CD14-positive monocyte (primary cell): ENCODE measurements at regions not wholly inside any gene's neighbourhood (a gene's known extent, or its start where the extent isn't known, plus 50 kb on each side); places are given as distances from the start of the nearest gene placed in this dataset.

Experiments
- DNase-seq, 3 donors: peaks; one replicate each; pipeline ENCODE4 v3.0.0-alpha.2; 2011 to 2022
- H2AFZ ChIP-seq: 2 replicates; pipeline ENCODE4 v1.6.0; 2012; ENCODE audit warnings: mild to moderate bottlenecking, low read depth, low read length, inconsistent platforms; ENCODE audit not compliant: insufficient read depth, poor library complexity, severe bottlenecking
- H3K27ac ChIP-seq, 2 donors: 1 replicate in 1 of 2; 2 replicates in 1 of 2; pipeline ENCODE4 v1.5.1; 2012 to 2013; ENCODE audit warnings: low read length in 2 of 2, control low read depth in 1 of 2, inconsistent platforms in 1 of 2, low read depth in 1 of 2, mild to moderate bottlenecking in 1 of 2
- H3K27me3 ChIP-seq, 2 donors: one replicate each; pipeline versions ENCODE4 v1.6.0 to v1.6.1; 2011 to 2013; ENCODE audit warnings: low read length in 2 of 2; ENCODE audit not compliant: control insufficient read depth in 2 of 2, insufficient read depth in 2 of 2
- H3K36me3 ChIP-seq, 2 donors: replicated peaks in 1 of 2; 1 replicate in 1 of 2; 2 replicates in 1 of 2; pipeline versions ENCODE4 v1.5.1 to v1.6.1; 2012 to 2013; ENCODE audit warnings: low read length in 2 of 2, control low read depth in 1 of 2, inconsistent platforms in 1 of 2, mild to moderate bottlenecking in 1 of 2; ENCODE audit not compliant: insufficient read depth in 2 of 2, control insufficient read depth in 1 of 2
- H3K4me1 ChIP-seq, 2 donors: 1 replicate in 1 of 2; 2 replicates in 1 of 2; pipeline versions ENCODE4 v1.5.1 to v1.6.1; 2012 to 2013; ENCODE audit warnings: low read length in 2 of 2, control low read depth in 1 of 2, inconsistent platforms in 1 of 2, mild to moderate bottlenecking in 1 of 2, moderate library complexity in 1 of 2; ENCODE audit not compliant: insufficient read depth in 2 of 2, control insufficient read depth in 1 of 2
- H3K4me2 ChIP-seq: replicated peaks from 2 replicates; pipeline ENCODE3; 2012; ENCODE audit warnings: low read length, moderate library complexity, mild to moderate bottlenecking; ENCODE audit not compliant: poor library complexity, severe bottlenecking; ENCODE audit errors: extremely low read depth
- H3K4me3 ChIP-seq, 3 experiments: fragments of 200-600 bp in 1 of 3; sonication (generic) in 1 of 3; replicated peaks in 1 of 3; 1 replicate in 2 of 3; 2 replicates in 1 of 3; pipeline ENCODE4 v1.5.1; 2011 to 2013; ENCODE audit warnings: low read length in 3 of 3, mild to moderate bottlenecking in 3 of 3, control low read depth in 2 of 3, low read depth in 2 of 3, inconsistent platforms in 1 of 3, moderate library complexity in 1 of 3
- H3K79me2 ChIP-seq: 2 replicates; pipeline ENCODE4 v1.6.0; 2012; ENCODE audit warnings: mild to moderate bottlenecking, control low read depth, inconsistent platforms, low read length, moderate library complexity; ENCODE audit not compliant: insufficient read depth
- H3K9ac ChIP-seq: 2 replicates; pipeline ENCODE4 v1.6.0; 2017; ENCODE audit warnings: low read length, mild to moderate bottlenecking; ENCODE audit not compliant: insufficient read depth, poor library complexity, severe bottlenecking
- H3K9me3 ChIP-seq, 2 donors: replicated peaks in 1 of 2; 1 replicate in 1 of 2; 2 replicates in 1 of 2; pipeline versions ENCODE4 v1.5.1 to v1.6.1; 2012 to 2013; ENCODE audit warnings: low read length in 2 of 2, control low read depth in 1 of 2; ENCODE audit not compliant: control insufficient read depth in 1 of 2, insufficient read depth in 1 of 2
- H4K20me1 ChIP-seq: 2 replicates; pipeline ENCODE4 v1.6.0; 2012; ENCODE audit warnings: mild to moderate bottlenecking, low read length, control low read depth, moderate library complexity; ENCODE audit not compliant: insufficient read depth
- H3K27ac Mint-ChIP-seq, 7 donors: one replicate each; pipeline ENCODE4 v1.8.0; 2020; ENCODE audit warnings: mild to moderate bottlenecking in 7 of 7, mixed read lengths in 7 of 7, moderate library complexity in 6 of 7, inconsistent platforms in 2 of 7
- H3K27me3 Mint-ChIP-seq, 3 donors: one replicate each; pipeline ENCODE4 v1.8.0; 2021 to 2022; ENCODE audit warnings: low read depth in 3 of 3, mild to moderate bottlenecking in 3 of 3, mixed read lengths in 3 of 3, moderate library complexity in 3 of 3, inconsistent platforms in 1 of 3
- H3K36me3 Mint-ChIP-seq, 2 donors: one replicate each; pipeline ENCODE4 v1.8.0; 2020; ENCODE audit warnings: mixed read lengths in 2 of 2, inconsistent platforms in 1 of 2, mild to moderate bottlenecking in 1 of 2
- H3K4me1 Mint-ChIP-seq: one replicate; pipeline ENCODE4 v1.8.0; 2020; ENCODE audit warnings: mild to moderate bottlenecking, mixed read lengths
- H3K4me3 Mint-ChIP-seq, 2 donors: one replicate each; pipeline ENCODE4 v1.8.0; 2020; ENCODE audit warnings: mild to moderate bottlenecking in 2 of 2, mixed read lengths in 2 of 2, moderate library complexity in 1 of 2
- H3K9me3 Mint-ChIP-seq, 7 donors: one replicate each; pipeline ENCODE4 v1.8.0; 2020 to 2022; ENCODE audit warnings: mixed read lengths in 7 of 7, mild to moderate bottlenecking in 6 of 7, moderate library complexity in 6 of 7, inconsistent platforms in 2 of 7
- CTCF ChIP-seq: fragments of 200-600 bp; IDR thresholded peaks from one replicate; pipeline ENCODE4 v1.8.0; 2022; ENCODE audit warnings: antibody characterized with exemption, mild to moderate bottlenecking
- WGBS: methylation state at CpG from one replicate; pipeline ENCODE4 v1.1.5; 2013; ENCODE audit warnings: missing lambda C conversion rate; ENCODE audit not compliant: insufficient coverage; 5-methylcytosine and 5-hydroxymethylcytosine counted together
- intact Hi-C, 2 donors: fragments of 100-400 bp; cut with micrococcal nuclease; formaldehyde crosslinking; loops; one replicate each; pipeline versions ENCODE4 v1.15.0 to v1.15.1; 2023

DNA sequence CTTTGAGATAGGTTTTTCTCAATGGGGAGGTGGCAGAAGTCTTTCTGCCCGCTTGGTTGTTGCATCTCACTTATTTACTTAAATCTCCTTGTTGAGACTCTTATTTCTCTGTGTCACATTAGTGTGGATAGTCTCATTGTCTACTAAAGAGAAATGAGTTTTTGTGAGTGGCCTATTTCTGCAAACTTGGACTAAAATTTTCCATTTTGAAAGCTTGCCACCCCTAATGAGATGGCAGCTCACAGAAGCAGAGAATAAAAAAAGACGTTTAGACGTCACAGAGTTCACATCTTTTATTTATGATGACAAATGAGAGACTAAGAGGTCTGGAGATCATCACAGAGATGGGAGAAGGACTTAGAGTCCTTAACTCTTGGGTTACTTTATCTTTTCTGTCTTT, 262.7 kb upstream of the PHYHIPL start:
- Histone ChIP-seq H3K4me2 (no peak overlapping the region), H3K27me3 (no peaks in the 10 kb centered on the region), H3K9me3 (no peaks in the 10 kb centered on the region), H3K27ac (no peak overlapping the region), H2AFZ (no peak overlapping the region), H3K4me1 (no peaks in the 10 kb centered on the region), H3K9ac (no peak overlapping the region), H3K36me3 (no peaks in the 10 kb centered on the region), H3K79me2 (no peaks in the 10 kb centered on the region), H4K20me1 (no peaks in the 10 kb centered on the region), H3K4me3 (no peak overlapping the region)
- Mint-ChIP-seq H3K4me3 (no peak overlapping the region), H3K9me3 (peaks cover 0 to 5% (median 0%) of the 10 kb centered on the region in 7 donors), H3K36me3 (no peaks in the 10 kb centered on the region), H3K27ac (no peak overlapping the region), H3K27me3 (peaks cover 0 to 2% (median 0%) of the 10 kb centered on the region in 3 donors), H3K4me1 (no peaks in the 10 kb centered on the region)
- no CpG with 5 or more reads among the region's 3 CpGs for WGBS
- DNase-seq, result no peak
- intact Hi-C loops, result no loop called here
- TF ChIP-seq CTCF, result no peak

GRCh38 chr10:58918887-58919286, 257.6 kb upstream of the PHYHIPL start:
- Mint-ChIP-seq H3K4me3 (no peak overlapping the region), H3K27ac (no peak overlapping the region), H3K4me1 (no peaks in the 10 kb centered on the region), H3K27me3 (peaks cover 0 to 2% (median 0%) of the 10 kb centered on the region in 3 donors), H3K9me3 (peaks cover 0 to 2% (median 0%) of the 10 kb centered on the region in 7 donors), H3K36me3 (no peaks in the 10 kb centered on the region)
- Histone ChIP-seq H2AFZ (no peak overlapping the region), H3K4me2 (no peak overlapping the region), H3K9me3 (no peaks in the 10 kb centered on the region), H3K4me3 (no peak overlapping the region), H3K9ac (no peak overlapping the region), H3K4me1 (no peaks in the 10 kb centered on the region), H4K20me1 (no peaks in the 10 kb centered on the region), H3K27me3 (no peaks in the 10 kb centered on the region), H3K79me2 (no peaks in the 10 kb centered on the region), H3K27ac (no peak overlapping the region), H3K36me3 (no peaks in the 10 kb centered on the region)
- no CpG with 5 or more reads among the region's 2 CpGs for WGBS
- intact Hi-C loops, result no loop called here
- no peak for TF ChIP-seq CTCF
- no peak for DNase-seq
